ENCODE measurements at regions not wholly inside any gene's neighbourhood (a gene's known extent, or its start where the extent isn't known, plus 50 kb on each side); places are given as distances from the start of the nearest gene placed in this dataset.
"Not testable (repeated sequence)": the region's sequence is repeated elsewhere in the genome, so short reads cannot be mapped to it uniquely, and the experiment has no call there.

DNA sequence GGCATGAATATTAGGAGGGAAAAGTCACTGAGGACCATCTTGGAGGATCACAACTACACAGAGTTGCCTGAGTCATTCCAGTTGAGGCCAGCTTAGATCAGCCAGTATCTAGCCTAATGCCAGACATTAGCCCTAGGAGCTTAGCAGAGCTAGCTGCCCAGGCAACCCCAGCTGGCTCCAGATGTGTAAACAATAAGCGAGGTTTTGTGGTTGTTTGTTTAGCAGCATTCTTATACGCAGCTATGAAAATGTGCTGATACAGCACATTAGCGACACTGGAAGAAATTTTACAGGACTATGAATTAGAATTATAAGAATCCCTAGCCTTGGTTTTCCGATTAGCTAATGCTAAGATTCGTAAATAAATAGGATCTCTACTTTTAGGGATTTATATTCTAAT, 59.3 kb downstream of the BTBD3 start:
- no peak for DNase-seq (ENCODE audit: low read depth)

DNA sequence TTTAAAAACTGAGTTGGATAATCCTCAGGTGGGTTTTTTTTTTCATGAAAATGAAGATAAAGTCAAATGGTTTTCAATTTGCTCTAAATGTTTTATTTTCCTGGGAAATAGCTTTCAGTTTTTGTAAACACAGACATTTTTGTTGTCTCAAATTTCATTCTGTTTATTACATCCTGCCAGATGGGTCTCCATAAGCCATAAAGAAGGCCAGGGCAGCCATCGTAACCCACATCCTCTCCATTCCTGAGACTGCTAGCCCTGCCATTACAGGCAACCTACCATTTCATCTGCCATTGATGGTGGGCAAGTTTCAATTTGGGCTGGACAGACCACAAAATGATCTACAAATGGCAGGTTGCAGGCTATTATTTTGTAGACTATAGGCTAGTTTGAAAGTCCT, 60.8 kb downstream of the BTBD3 start:
- DNase-seq (ENCODE audit: low read depth) = no peak

DNA sequence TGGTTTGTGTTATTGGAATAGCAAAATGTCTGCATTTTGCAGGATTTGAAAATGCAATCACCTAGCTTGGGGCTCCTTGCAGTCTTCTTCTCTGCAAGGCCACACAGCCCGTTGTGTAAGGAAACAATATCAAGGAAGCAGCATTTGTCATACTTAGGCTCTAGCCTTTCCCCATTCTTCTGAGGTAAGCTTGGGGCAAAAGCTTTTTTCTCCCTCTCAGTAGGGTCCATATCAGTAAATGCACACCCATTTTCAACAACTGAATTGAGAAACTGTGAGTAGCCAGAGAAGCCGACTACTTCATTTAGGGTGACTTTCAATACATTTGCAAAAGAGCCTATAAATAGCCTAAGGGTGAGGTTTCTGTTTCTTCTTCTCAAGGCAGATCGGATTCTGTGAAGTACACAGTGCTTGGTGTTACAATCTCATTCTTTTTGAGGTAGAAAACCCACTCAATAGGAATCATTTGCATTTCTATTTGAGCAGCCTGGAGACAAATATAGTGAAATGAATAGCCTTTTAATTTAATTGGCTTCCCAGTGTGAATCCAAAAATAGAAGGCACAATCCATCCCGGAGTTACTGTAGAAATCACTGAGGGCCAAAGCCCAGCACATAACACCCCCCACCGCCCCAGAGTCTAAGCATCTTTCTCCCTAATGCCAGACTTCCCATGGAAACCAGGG, 61.8 kb downstream of the BTBD3 start:
- DNase-seq (ENCODE audit: low read depth) = no peak

- DNase-seq (ENCODE audit: low read depth) = no peak
Observed at GRCh38 chr20:11980263-11980662, 62.6 kb downstream of the BTBD3 start.

DNA sequence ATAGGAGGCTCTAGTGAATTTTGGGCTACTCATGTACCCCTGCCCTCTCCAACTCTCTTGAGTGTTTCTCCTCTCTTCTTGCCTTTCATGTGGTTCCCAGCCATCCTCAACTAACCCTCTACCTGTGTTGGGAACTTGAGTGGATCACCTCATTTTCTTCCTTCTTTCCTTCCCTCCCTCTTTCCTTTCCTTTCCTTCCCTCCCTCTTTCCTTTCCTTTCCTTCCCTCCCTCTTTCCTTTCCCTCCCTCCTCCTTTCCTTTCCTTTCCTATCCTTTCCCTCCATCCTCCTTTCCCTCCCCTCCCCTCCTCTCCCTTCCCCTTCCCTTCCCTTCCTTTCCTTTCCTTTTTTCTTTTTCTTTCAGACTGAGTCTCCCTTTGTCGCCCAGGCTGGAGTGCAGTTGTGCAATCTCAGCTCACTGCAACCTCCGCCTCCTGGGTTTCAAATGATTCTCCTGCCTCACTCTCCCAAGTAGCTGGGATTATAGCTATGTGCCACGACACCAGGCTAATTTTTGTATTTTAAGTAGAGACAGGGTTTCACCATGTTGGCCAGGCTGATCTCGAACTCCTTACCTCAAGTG, 63.8 kb downstream of the BTBD3 start:
- no peak for DNase-seq (ENCODE audit: low read depth)

DNA sequence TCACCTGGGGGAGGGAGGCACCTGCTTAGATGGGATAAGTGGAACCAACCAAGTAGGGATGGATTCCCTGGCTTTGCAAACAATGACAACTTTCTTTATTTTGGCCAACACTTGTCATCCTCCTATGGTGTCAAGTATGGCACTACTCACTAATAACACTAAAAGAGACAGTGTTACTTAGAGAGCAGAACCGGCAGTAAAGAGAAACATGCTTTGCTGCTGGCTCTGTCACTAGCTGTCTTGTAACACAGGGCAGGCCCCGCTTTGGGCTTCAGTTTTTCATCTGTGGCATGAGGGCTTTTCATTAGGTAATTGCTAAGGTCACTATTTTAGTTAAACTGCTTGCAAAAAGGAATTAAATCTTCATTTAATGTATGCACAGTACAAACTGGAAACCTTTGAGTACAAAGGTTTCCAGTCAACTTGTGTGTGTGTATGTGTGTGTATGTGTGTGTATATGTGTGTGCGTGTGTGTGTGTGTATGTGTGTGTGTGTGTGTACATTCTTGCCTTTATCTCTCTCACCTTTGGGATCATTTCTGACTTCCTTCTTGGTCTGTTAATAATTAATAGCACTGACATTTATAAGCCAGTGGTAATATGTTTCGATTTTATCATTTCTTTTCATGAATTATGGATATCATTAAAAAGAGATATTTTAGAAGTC, 64.7 kb downstream of the BTBD3 start:
- no peak for DNase-seq (ENCODE audit: low read depth)

GRCh38 chr20:11982955-11983470, 65.3 kb downstream of the BTBD3 start:
- no peak for DNase-seq (ENCODE audit: low read depth)

DNA sequence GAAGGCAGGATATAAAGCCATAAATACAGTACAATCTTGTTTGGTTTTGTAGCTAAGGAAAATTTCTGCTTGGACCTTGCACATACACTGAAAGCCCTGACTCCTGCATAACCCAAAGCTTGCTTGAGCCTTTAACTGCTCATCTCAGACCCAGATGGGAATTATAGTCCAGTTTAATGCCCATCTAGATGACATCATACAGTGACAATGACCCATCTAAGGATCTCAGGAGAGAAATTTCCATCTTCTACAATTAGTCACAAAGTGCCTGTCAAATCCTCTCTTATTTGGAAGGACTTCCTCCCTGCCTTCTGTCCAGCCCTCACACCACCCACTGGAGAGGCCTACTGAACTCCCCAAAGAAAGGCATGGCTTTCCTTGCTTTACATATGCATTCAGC, 69.3 kb downstream of the BTBD3 start:
- DNase-seq (ENCODE audit: low read depth) = no peak

- DNase-seq (ENCODE audit: low read depth) = no peak
Observed at GRCh38 chr20:11987526-11987925, 69.8 kb downstream of the BTBD3 start.

GRCh38 chr20:11989018-11989771, 71.5 kb downstream of the BTBD3 start:
- no peak for DNase-seq (ENCODE audit: low read depth)

DNA sequence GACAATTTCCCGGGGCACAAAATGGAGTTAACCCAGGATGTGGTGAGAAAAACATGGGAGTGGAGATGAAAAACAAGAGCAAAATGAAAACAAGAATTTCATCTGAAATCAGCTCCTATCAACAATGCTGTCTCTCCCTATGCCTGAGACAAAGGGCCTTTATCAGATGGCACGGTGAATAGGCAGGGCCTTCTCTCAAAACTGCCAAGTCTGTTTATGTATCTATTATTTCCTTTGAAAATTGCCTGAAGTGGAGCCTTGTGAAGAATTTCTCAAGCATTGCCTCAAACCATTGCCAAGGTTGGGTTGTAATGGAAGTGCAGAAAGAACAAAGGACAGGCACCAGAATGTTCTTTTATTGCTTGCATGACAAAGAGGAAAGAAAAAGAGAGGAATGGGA, 74.7 kb downstream of the BTBD3 start:
- no peak for DNase-seq (ENCODE audit: low read depth)

DNA sequence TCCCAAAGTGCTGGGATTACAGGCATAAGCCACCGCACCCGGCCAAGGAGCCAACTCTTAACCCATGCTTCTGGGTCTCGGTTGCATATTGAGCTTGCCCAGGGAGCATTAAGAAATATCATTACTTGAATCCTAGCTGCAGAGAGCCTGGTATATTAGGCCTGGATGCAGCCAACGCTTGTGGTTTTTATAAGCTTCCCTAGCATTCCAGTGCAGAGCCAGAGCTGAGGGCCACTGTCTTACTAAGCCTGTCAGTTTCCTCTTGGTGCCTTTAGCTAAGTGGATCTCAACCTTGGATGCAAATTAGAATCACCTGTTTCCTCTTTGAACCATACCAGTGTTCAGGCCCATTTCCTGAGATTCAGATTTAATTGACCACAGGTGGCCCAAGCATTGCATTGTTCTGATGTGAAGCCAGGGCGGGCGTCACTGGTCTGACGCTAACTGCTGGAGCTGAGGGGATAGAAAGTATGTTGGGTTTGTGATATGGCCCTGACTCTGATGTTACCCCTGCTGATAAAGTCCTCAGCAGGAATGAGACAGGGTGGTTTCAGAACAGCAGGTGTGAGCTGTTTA, 76.3 kb downstream of the BTBD3 start:
- peak; percentile 37 for DNase-seq (ENCODE audit: low read depth)

DNA sequence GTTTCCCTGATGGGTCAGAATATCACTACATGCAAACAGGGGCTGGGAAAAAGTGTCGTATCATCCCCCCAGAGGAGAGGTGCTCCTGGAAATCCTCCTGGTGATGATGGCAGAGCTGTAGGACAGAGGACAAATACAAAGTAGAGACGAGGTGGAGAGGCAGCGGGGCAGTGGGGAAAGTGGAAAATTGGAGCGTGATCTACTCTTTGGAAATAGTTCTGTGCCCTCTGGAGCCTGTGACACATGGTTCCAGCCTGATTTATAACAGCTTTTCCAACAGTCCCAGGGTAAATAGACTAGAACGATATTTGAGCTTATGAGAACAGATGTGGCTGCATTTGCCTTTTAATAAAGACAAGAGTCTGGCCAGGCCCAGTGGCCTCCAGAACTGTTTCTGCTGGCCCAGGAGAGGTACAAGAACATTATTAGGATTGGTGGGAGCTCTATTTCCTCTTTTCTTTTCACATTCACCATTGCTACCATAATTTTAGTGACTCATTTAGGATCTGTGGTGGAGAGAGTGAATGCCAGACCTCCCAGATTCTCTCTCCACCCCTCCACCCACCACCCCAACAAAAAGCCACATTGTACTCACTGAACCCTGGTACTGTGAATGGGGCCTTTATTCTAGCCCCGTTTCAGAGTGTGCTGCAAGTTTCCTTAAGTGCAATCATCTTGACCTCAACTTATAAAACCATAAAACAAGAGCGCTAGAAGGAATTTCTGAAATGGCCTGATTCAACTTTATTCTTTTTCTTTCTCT, 78.3 kb downstream of the BTBD3 start:
- no peak for DNase-seq (ENCODE audit: low read depth)

DNA sequence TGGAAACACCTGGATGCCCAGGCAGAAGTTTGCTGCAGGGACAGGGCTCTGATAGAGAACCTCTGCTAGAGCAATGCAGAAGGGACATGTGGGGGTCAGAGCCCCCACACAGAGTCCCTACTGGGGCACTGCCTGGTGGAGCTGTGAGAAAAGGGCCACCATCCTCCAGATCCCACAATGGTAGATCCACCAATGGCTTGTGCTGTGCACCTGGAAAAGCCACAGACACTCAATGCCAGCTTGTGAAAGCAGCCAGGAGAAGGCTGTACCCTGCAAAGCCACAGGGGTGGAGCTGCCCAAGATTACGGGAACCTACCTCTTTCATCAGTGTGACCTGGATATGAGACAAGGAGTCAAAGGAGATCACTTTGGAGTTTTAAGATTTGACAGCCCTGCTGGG, 87.1 kb downstream of the BTBD3 start:
- DNase-seq (ENCODE audit: low read depth) = not testable (repeated sequence)

DNA sequence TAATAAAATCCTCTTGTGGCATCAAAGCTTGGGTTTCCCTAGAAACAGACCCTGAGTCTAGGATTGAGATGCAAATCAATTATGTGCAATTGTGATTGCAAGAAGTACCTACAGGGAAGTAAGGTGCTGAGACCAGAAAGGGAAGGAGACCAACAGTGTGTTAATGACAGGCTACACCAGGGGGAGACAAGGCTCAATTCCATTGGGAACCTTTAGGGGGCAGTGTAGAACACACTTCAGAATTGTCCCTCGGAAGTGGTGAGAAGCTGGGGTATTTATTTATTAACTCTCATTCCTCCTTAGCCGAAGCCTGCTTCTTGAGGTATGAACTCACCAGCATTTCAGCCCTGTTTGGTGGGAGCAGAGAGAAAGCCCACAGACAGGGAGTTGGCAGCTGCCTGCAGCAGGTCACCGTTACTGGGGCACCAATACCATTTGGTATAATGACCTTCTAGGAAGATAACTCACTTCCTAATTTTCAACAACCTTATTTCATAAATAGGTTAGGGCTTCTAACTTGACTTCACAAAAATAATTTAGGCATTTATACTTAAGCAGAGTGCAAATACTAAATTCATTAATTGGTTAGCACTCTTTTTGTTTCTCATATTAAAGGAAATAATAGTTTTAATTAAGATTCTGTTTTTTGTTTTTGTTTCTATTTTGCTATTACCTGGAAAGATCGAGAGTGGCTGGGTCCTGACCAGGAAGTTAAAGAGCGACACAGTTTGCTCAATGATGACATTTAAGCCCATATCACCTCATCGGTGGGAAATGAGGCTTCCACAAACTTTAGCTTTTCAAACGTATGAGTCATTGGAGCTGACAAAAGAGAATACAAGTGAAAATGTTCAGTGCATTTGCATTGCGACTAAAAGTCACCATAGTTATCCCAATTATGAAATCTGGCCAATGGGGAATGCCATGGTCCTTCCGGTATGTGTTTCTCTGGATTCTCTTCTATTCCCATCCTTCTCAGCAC, 94.8 kb downstream of the BTBD3 start:
- DNase-seq (ENCODE audit: low read depth) = peak; percentile 39

DNA sequence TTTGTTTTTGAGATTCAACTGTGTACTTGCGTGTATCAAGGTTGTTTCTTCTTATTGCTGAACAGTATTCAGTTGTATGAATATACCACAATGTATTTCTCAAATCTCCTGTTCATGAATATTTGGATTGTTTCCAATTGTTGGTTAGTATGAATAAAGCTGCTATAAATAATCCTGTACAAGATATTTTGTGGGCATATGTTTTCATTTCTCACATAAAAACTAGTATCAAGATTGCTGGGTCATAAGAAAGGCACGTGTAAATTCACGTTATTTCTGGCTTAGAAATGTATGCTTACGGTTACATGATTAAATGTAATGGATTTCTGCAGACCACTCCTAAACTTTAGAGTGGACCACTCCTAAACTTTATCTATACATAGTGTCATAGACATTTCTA, 96.6 kb downstream of the BTBD3 start:
- peak; percentile 9 for DNase-seq (ENCODE audit: low read depth)

DNA sequence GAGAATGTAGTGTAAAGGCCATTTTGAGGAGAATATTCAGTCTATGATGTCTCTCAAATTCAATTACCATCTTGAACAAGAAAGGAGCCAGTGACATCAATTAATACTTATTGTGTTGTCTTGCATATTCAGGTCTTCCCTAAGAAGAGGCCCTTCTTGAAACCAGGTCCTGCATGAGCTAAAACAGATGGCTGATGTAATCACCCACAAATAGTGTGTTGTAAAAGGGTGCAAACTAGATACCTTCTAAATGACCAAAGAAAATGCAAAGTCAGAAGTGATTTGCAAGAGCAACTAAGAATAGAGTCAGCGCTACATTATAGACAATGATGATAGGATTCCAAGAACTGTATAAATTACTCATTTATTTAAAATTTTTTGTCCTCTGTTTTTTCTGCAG, 97.0 kb downstream of the BTBD3 start:
- peak; percentile 16 for DNase-seq (ENCODE audit: low read depth)

DNA sequence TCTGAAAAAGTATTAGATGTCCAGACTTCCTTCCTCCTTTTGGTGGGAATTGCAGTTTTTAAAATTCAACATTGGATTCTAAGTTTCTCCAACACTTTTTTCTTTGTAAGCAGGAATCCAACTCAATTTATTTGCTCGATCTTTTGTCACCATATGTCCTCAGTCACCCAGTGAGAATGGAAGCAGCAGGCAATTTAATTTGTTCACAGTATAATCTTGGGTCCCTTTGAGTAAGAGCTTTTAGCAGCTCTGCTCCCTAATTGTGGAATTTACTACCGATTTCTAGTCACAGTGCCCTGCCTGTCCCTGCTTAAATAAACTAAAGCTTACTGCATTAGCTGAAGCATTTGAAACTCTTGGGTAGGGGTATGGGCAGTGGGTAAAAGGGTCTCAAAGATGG, 98.6 kb downstream of the BTBD3 start:
- no peak for DNase-seq (ENCODE audit: low read depth)

DNA sequence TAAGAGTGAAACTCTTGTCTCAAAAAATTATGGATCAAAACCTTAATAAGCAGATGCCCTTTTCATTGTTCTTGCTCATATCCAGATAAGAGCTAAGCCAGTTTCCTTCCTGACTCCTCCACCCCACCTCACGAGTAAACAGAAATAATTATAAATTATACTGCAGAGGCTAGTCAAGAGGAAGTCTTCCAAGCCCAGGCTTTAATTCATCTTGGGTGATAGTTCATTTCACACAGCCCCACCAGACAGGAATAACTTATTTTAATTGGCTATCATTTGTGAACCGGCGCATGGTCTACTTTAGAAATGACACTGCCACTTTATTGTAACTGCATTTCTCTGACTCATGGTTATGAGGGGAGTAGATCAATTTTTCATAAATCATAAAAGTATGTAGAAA, 102.0 kb downstream of the BTBD3 start:
- DNase-seq (ENCODE audit: low read depth) = no peak

- DNase-seq (ENCODE audit: low read depth) = no peak
Observed at GRCh38 chr20:12020846-12021245, 103.2 kb downstream of the BTBD3 start.

Measured in amniotic epithelial cell (primary cell).